Hippocampal formation (tissue), 2 donors: ENCODE measurements at regions not wholly inside any gene's neighbourhood (a gene's known extent, or its start where the extent isn't known, plus 50 kb on each side); places are given as distances from the start of the nearest gene placed in this dataset.
"Not testable (repeated sequence)": the region's sequence is repeated elsewhere in the genome, so short reads cannot be mapped to it uniquely, and the experiment has no call there.

Source experiments
- DNase-seq, 2 donors: peaks; one replicate each; lab custom pipeline; 2025; lab: John Stamatoyannopoulos, UW

- no peak for DNase-seq
Observed at GRCh38 chr13:50527612-50528509, 315.6 kb downstream of the DLEU7 start.

- DNase-seq: peak; percentile 39 to 72
Observed at GRCh38 chr13:50529154-50529882, 314.2 kb downstream of the DLEU7 start.

- peak in 1 of 2 donors; percentile 54 for DNase-seq
Observed at GRCh38 chr13:50531917-50532899, 311.3 kb downstream of the DLEU7 start.

- no peak for DNase-seq
Observed at GRCh38 chr13:50535050-50535449, 308.4 kb downstream of the DLEU7 start.

GRCh38 chr13:50537029-50537428, 306.5 kb downstream of the DLEU7 start:
- DNase-seq: no peak

- no peak for DNase-seq
Observed at GRCh38 chr13:50539791-50540530, 303.5 kb downstream of the DLEU7 start.

GRCh38 chr13:50543141-50543540, 300.4 kb downstream of the DLEU7 start:
- DNase-seq: no peak

- DNase-seq: no peak
Observed at GRCh38 chr13:50543782-50544181, 299.7 kb downstream of the DLEU7 start.

- no peak for DNase-seq
Observed at GRCh38 chr13:50544211-50544610, 299.3 kb downstream of the DLEU7 start.

- DNase-seq: not testable (repeated sequence)
Observed at GRCh38 chr13:50547175-50547574, 296.3 kb downstream of the DLEU7 start.

- no peak for DNase-seq
Observed at GRCh38 chr13:50548586-50548985, 294.9 kb downstream of the DLEU7 start.

- DNase-seq: no peak
Observed at GRCh38 chr13:50549221-50549942, 294.1 kb downstream of the DLEU7 start.

- no peak for DNase-seq
Observed at GRCh38 chr13:50550151-50550550, 293.3 kb downstream of the DLEU7 start.

- no peak for DNase-seq
Observed at GRCh38 chr13:50552424-50552966, 291.0 kb downstream of the DLEU7 start.

- no peak for DNase-seq
Observed at GRCh38 chr13:50561739-50562138, 281.8 kb downstream of the DLEU7 start.

- no peak for DNase-seq
Observed at GRCh38 chr13:50566646-50567045, 276.8 kb downstream of the DLEU7 start.

- no peak for DNase-seq
Observed at GRCh38 chr13:50572129-50572528, 271.4 kb downstream of the DLEU7 start.

GRCh38 chr13:50573066-50573465, 270.4 kb downstream of the DLEU7 start:
- DNase-seq: no peak

- DNase-seq: no peak
Observed at GRCh38 chr13:50574731-50575130, 268.8 kb downstream of the DLEU7 start.

- no peak for DNase-seq
Observed at GRCh38 chr13:50575138-50575537, 268.4 kb downstream of the DLEU7 start.
